HL-60 (cell line): ENCODE measurements at regions not wholly inside any gene's neighbourhood (a gene's known extent, or its start where the extent isn't known, plus 50 kb on each side); places are given as distances from the start of the nearest gene placed in this dataset.

Experiments used
- DNase-seq, 2 experiments: peaks; one replicate each; pipeline ENCODE4 v3.0.0-alpha.2; 2010 to 2020; ENCODE audit warnings: low read depth in 1 of 2, low spot score in 1 of 2
- H3K27ac ChIP-seq: fragments of 250-450 bp; sonication (Bioruptor Pico); replicated peaks from 2 replicates; pipeline ENCODE4 v1.5.1; 2020; ENCODE audit warnings: mild to moderate bottlenecking, moderate library complexity
- H3K27me3 ChIP-seq: fragments of 250-450 bp; sonication (Bioruptor Pico); 2 replicates; pipeline ENCODE4 v1.5.1; 2021; ENCODE audit warnings: mild to moderate bottlenecking, moderate library complexity; ENCODE audit not compliant: insufficient read depth, poor library complexity, severe bottlenecking
- H3K4me3 ChIP-seq: replicated peaks from 2 replicates; pipeline ENCODE4 v1.5.1; 2011; ENCODE audit warnings: mild to moderate bottlenecking, control low read depth, low read length; ENCODE audit not compliant: insufficient read depth
- CTCF ChIP-seq: IDR thresholded peaks from one replicate; pipeline ENCODE4 v1.5.1; 2011; ENCODE audit warnings: low read length, control low read depth, inconsistent platforms; ENCODE audit not compliant: insufficient read depth
- GABPA ChIP-seq: IDR thresholded peaks from 2 replicates; pipeline ENCODE4 v1.6.1; 2012; ENCODE audit warnings: low read depth
- POLR2AphosphoS5 ChIP-seq: IDR thresholded peaks from 2 replicates; pipeline ENCODE4 v1.6.1; 2012; ENCODE audit warnings: low read depth
- REST ChIP-seq: IDR thresholded peaks from 2 replicates; pipeline ENCODE4 v1.6.1; 2012; ENCODE audit warnings: low read depth; ENCODE audit not compliant: insufficient replicate concordance
- SPI1 ChIP-seq: IDR thresholded peaks from 2 replicates; pipeline ENCODE4 v1.6.1; 2012; ENCODE audit warnings: low read depth, mild to moderate bottlenecking, borderline replicate concordance

- TF ChIP-seq REST, result no peak
- TF ChIP-seq SPI1, result no peak
- TF ChIP-seq POLR2AphosphoS5, result no peak
- no peak for TF ChIP-seq CTCF
- TF ChIP-seq GABPA, result no peak
- H3K27ac ChIP-seq, result no peak overlapping the region
- no peak for DNase-seq
- H3K4me3 ChIP-seq, result no peak overlapping the region
- no peaks in the 10 kb centered on the region for H3K27me3 ChIP-seq
Measured at GRCh38 chr1:4977701-4978100, 323.3 kb downstream of the AJAP1 start.

- H3K4me3 ChIP-seq, result no peak overlapping the region
- no peaks in the 10 kb centered on the region for H3K27me3 ChIP-seq
- TF ChIP-seq SPI1 (no peak), POLR2AphosphoS5 (no peak), GABPA (no peak), CTCF (no peak), REST (no peak)
- no peak overlapping the region for H3K27ac ChIP-seq
- no peak for DNase-seq
Measured at GRCh38 chr1:4976859-4977440, 322.5 kb downstream of the AJAP1 start.

GRCh38 chr1:4975856-4976255, 321.4 kb downstream of the AJAP1 start:
- no peak overlapping the region for H3K4me3 ChIP-seq
- TF ChIP-seq POLR2AphosphoS5, result no peak
- TF ChIP-seq CTCF, result no peak
- TF ChIP-seq GABPA, result no peak
- no peak for TF ChIP-seq SPI1
- TF ChIP-seq REST, result no peak
- no peaks in the 10 kb centered on the region for H3K27me3 ChIP-seq
- no peak for DNase-seq
- no peak overlapping the region for H3K27ac ChIP-seq
